A673 (cell line): ENCODE measurements at regions not wholly inside any gene's neighbourhood (a gene's known extent, or its start where the extent isn't known, plus 50 kb on each side); places are given as distances from the start of the nearest gene placed in this dataset.

Source experiments
- CTCF ChIP-seq: fragments of 300-800, 200-600 bp; sonication (generic); conservative IDR thresholded peaks from 2 replicates; pipeline ENCODE4 v1.5.1; 2017; ENCODE audit warnings: low read depth, mild to moderate bottlenecking, antibody characterized with exemption, low read length, moderate library complexity, mixed read lengths
- EZH2 ChIP-seq: fragments of 200-600 bp; sonication (generic); IDR thresholded peaks from 2 replicates; pipeline ENCODE4 v1.6.1; 2017; ENCODE audit warnings: borderline replicate concordance, low read depth, mild to moderate bottlenecking, mixed read lengths, antibody characterized with exemption, low read length; ENCODE audit not compliant: poor library complexity, severe bottlenecking

GRCh38 chr15:21268436-21268940 is 171.8 kb downstream of the POTEB3 start:
- TF ChIP-seq CTCF: no peak
- no peak for TF ChIP-seq EZH2
